ENCODE measurements at regions not wholly inside any gene's neighbourhood (a gene's known extent, or its start where the extent isn't known, plus 50 kb on each side); places are given as distances from the start of the nearest gene placed in this dataset.
"Not testable (repeated sequence)": the region's sequence is repeated elsewhere in the genome, so short reads cannot be mapped to it uniquely, and the experiment has no call there.

DNA sequence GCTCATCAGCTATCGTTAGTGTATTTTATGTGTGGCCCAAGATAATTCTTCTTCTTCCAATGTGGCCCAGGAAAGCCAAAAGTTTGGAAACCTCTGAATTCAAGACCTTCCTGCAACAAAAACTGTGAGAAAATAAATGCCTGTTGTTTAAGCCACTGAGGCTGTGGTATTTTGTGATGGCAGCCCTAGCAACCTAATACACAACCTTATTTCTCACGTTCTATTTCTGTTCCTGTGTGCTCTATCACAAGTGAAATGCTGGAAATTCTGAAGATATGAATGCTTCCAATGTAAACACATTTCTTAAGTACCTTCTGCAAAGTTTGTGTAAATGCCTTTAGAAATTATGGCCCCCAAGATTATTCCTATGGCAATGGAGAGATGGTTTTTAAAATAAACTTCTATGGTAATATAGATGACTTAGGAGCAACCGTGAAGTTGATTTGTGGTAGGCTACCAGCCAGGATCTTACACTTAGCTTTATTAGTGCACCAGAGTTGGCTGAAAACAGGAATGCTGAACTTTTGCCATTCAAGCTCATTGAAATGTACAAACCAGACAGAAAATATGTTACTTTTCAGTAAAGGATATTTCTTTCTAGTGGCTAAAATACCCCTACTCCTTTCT is 148.0 kb downstream of the USP46 start:
- no peak overlapping the region for H3K4me3 ChIP-seq (replicated peaks; ENCODE audit: low read depth, low read length)
- TF ChIP-seq, protein P1, sequence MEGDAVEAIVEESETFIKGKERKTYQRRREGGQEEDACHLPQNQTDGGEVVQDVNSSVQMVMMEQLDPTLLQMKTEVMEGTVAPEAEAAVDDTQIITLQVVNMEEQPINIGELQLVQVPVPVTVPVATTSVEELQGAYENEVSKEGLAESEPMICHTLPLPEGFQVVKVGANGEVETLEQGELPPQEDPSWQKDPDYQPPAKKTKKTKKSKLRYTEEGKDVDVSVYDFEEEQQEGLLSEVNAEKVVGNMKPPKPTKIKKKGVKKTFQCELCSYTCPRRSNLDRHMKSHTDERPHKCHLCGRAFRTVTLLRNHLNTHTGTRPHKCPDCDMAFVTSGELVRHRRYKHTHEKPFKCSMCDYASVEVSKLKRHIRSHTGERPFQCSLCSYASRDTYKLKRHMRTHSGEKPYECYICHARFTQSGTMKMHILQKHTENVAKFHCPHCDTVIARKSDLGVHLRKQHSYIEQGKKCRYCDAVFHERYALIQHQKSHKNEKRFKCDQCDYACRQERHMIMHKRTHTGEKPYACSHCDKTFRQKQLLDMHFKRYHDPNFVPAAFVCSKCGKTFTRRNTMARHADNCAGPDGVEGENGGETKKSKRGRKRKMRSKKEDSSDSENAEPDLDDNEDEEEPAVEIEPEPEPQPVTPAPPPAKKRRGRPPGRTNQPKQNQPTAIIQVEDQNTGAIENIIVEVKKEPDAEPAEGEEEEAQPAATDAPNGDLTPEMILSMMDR (IDR thresholded peaks at IDR 0.05; ENCODE audit: low read depth, low read length, missing control alignments): no peak
- DNase-seq (ENCODE audit: extremely low read depth, low read depth): no peak

DNA sequence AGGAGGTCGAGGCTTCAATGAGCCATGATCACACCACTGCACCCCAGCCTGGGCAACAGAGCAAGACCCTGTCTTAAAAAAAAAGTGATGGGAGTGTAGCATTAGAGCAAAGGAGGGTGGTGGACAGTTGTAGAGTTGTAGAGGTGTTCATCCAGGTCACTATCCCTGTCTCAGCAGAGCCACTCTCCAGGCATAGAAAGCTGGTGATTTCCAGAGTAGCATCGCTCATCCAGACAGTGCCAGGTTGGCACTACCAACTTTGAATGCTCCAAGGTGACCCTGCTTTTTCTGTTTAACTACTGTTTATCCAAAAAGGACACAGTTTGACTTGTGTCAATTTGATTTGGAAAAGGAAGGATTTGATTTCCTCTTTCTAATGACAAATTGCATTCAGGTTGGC is 147.3 kb downstream of the USP46 start:
- H3K4me3 ChIP-seq (replicated peaks; ENCODE audit: low read depth, low read length): no peak overlapping the region
- DNase-seq (ENCODE audit: extremely low read depth, low read depth): no peak
- TF ChIP-seq, protein P1 (IDR thresholded peaks at IDR 0.05; ENCODE audit: low read depth, low read length, missing control alignments): no peak

DNA sequence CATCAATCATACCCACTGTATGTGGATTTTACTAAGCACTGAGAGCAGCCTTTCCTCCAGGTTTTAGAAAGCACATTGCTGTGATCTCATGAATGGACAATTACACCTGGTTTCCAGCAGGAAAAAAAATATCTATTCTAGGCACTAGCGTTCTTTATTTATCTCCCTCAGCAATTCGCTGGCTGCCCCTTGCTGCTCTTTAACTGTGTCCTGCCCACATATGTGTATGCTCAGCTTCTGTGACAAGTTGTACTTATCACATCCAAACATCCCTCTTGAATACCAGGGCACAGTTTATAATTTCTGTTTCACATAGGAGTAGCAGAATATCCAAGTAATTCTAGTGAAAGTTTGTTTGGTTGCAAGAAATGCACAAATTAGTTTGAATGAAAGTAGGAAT is 146.8 kb downstream of the USP46 start:
- TF ChIP-seq, protein P1 (IDR thresholded peaks at IDR 0.05; ENCODE audit: low read depth, low read length, missing control alignments): no peak
- H3K4me3 ChIP-seq (replicated peaks; ENCODE audit: low read depth, low read length): no peak overlapping the region
- DNase-seq (ENCODE audit: extremely low read depth, low read depth): no peak

DNA sequence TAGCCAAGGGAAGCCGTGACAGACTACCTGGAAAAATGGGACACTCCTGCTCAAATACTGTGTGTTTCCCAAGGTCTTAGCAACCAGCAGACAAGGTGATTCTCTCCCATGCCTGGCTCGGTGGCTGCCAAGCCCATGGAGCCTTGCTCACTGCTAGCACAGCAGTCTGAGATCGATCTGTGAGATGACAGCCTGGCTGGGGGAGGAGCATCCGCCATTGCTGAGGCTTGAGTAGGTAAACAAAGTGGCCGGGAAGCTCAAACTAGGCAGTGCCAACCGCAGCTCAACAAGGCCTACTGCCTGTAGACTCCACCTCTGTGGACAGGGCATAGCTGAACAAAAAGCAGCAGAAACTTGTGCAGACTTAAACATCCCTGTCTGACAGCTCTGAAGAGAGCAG is 137.0 kb downstream of the USP46 start:
- DNase-seq (ENCODE audit: extremely low read depth, low read depth): not testable (repeated sequence)

DNA sequence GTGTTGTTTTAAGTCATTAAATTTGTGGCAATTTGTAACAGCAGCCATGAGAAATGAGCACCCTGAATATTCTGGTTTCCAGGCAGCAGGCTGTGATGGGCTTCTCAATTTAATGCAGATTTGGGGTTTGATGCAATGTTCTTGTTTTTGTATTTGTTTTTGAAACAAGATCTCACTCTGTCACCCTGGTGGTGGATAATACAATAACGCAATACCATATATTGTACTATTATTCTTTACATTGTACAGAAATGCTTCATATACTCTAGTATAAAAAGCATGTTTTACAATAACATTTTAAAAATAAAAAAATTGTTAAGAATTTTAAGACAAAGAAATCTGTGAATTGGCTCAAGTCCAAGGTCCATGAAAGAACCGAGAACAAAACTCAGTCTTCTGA is 129.1 kb downstream of the USP46 start:
- TF ChIP-seq, protein P1 (IDR thresholded peaks at IDR 0.05; ENCODE audit: low read depth, low read length, missing control alignments): no peak

More for the DNA sequence above, 137.0 kb downstream of the USP46 start:
- not testable (repeated sequence) for H3K4me3 ChIP-seq (replicated peaks; ENCODE audit: low read depth, low read length)

DNA sequence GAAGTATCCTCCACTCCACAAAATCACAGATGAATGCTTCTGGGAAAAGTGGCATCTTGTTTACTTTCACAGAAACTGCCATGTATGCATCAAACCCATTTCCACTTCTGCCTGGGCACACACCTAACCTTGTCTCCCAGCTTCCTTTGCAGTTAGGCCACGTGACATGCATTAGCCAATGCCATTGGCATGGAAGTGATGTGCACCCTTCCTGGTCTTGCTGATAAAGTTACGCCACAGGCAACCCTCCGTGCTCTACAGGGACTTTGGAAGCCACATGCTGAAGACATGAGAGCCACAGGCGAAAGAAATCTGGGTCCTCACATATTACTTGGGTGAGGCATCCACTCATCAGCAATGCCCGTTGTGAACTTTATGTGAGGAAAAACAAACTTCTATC is 123.3 kb downstream of the USP46 start:
- H3K4me3 ChIP-seq (replicated peaks; ENCODE audit: low read depth, low read length): no peak overlapping the region
- TF ChIP-seq, protein P1 (IDR thresholded peaks at IDR 0.05; ENCODE audit: low read depth, low read length, missing control alignments): no peak
- no peak for DNase-seq (ENCODE audit: extremely low read depth, low read depth)

More for the DNA sequence above, 129.1 kb downstream of the USP46 start:
- H3K4me3 ChIP-seq (replicated peaks; ENCODE audit: low read depth, low read length): no peak overlapping the region
- no peak for DNase-seq (ENCODE audit: extremely low read depth, low read depth)

Data from HFF-Myc (cell line).